ENCODE measurements at regions not wholly inside any gene's neighbourhood (a gene's known extent, or its start where the extent isn't known, plus 50 kb on each side); places are given as distances from the start of the nearest gene placed in this dataset.

DNA sequence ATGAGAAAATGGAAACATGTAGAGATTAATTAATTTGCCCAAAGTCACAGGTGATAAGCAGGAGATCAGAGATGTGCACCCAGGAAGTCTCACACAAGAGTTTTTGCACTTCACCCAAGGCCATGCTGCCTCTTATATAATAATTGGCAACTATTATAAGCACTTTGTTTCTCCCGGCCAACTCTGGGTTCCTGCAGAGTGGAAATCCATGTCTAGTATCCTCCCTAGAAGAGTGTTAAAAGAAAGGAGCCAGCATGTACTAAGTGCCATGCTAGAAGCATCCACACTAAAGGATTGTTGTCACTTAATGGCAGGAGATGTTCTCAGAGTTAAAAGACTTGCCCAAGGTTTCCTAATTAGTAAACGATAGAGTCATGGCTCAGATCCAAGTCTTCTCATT is 470.3 kb downstream of the OMA1 start:
- Histone ChIP-seq H3K9ac (ENCODE audit: low read length) (no peak overlapping the region), H3K79me2 (ENCODE audit: insufficient read depth, low read length) (no peaks in the 10 kb centered on the region), H3K9me3 (ENCODE audit: insufficient read depth, low read length) (no peaks in the 10 kb centered on the region), H3K36me3 (ENCODE audit: low read length) (no peaks in the 10 kb centered on the region), H2AFZ (ENCODE audit: low read depth, low read length, severe bottlenecking) (no peak overlapping the region), H3K4me2 (ENCODE audit: low read depth, low read length, poor library complexity, severe bottlenecking) (no peak overlapping the region), H3K9me2 (replicated peaks; ENCODE audit: insufficient read depth, low read length) (no peaks in the 10 kb centered on the region), H3F3A (ENCODE audit: insufficient read depth) (no peaks in the 10 kb centered on the region), H4K20me1 (ENCODE audit: low read depth, low read length) (no peaks in the 10 kb centered on the region), H3K27ac (ENCODE audit: low read depth, low read length) (no peak overlapping the region), H3K4me3 (ENCODE audit: insufficient read depth, low read length, poor library complexity, severe bottlenecking) (no peak overlapping the region), H3K27me3 (ENCODE audit: low read length) (no peaks in the 10 kb centered on the region)
- no peak for TF ChIP-seq EZH2phosphoT487 (conservative IDR thresholded peaks at IDR 0.05; ENCODE audit: low read length)
- TF ChIP-seq CTCF (IDR thresholded peaks at IDR 0.05; ENCODE audit: insufficient read depth, low read length, poor library complexity, severe bottlenecking), result no peak

DNA sequence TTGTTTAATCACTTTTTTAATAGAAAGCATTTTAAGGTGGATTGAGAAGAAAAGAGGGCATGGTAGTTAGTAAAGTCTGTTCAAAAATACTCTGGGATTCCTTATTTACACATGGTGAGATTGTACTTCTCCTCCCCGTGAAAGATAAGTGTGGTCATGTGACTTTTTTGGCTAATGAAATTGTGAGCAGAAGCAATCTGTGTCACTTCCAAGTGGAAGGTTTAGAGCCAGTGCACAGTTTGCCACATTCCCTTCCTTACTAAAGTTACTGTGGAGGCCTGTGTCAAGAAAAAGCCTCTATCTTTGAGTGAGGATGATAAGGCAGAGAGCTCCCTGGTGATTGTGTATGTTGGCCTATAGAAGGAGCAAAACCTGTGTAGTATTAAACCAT is 471.3 kb downstream of the OMA1 start:
- TF ChIP-seq CTCF (IDR thresholded peaks at IDR 0.05; ENCODE audit: insufficient read depth, low read length, poor library complexity, severe bottlenecking) (no peak), EZH2phosphoT487 (conservative IDR thresholded peaks at IDR 0.05; ENCODE audit: low read length) (no peak)

DNA sequence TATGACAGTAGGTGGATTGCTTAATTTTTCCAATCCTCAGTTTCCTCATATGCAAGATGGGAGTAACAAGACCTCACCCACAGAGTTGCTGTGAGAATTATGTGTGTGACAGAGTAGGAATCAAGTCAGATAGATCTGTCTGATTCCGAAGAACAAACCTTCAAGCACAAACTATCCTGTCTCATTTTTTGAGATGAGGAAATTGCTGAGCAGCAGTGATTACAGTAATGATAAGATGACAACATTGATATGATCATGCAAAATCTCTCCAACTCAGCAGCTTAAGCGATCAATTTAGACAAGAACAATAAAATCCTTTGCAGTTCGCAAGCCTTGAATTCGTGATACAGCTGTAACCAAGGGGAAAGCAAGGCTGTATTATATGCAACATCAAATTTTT is 474.1 kb downstream of the OMA1 start:
- Histone ChIP-seq H3K9me3 (ENCODE audit: insufficient read depth, low read length) (no peaks in the 10 kb centered on the region), H3K9ac (ENCODE audit: low read length) (no peak overlapping the region), H4K20me1 (ENCODE audit: low read depth, low read length) (no peaks in the 10 kb centered on the region), H2AFZ (ENCODE audit: low read depth, low read length, severe bottlenecking) (no peak overlapping the region), H3K4me2 (ENCODE audit: low read depth, low read length, poor library complexity, severe bottlenecking) (no peak overlapping the region), H3K79me2 (ENCODE audit: insufficient read depth, low read length) (no peaks in the 10 kb centered on the region), H3K27me3 (ENCODE audit: low read length) (no peaks in the 10 kb centered on the region), H3K9me2 (replicated peaks; ENCODE audit: insufficient read depth, low read length) (no peaks in the 10 kb centered on the region), H3K27ac (ENCODE audit: low read depth, low read length) (no peak overlapping the region), H3F3A (ENCODE audit: insufficient read depth) (no peaks in the 10 kb centered on the region), H3K4me3 (ENCODE audit: insufficient read depth, low read length, poor library complexity, severe bottlenecking) (no peak overlapping the region), H3K36me3 (ENCODE audit: low read length) (no peaks in the 10 kb centered on the region)
- TF ChIP-seq EZH2phosphoT487 (conservative IDR thresholded peaks at IDR 0.05; ENCODE audit: low read length), result no peak
- no peak for TF ChIP-seq CTCF (IDR thresholded peaks at IDR 0.05; ENCODE audit: insufficient read depth, low read length, poor library complexity, severe bottlenecking)

More for the DNA sequence above, 471.3 kb downstream of the OMA1 start:
- Histone ChIP-seq H3K9ac (ENCODE audit: low read length) (no peak overlapping the region), H3K79me2 (ENCODE audit: insufficient read depth, low read length) (no peaks in the 10 kb centered on the region), H3K4me3 (ENCODE audit: insufficient read depth, low read length, poor library complexity, severe bottlenecking) (no peak overlapping the region), H3K27ac (ENCODE audit: low read depth, low read length) (no peak overlapping the region), H3K9me2 (replicated peaks; ENCODE audit: insufficient read depth, low read length) (no peaks in the 10 kb centered on the region), H3K27me3 (ENCODE audit: low read length) (no peaks in the 10 kb centered on the region), H3K4me2 (ENCODE audit: low read depth, low read length, poor library complexity, severe bottlenecking) (no peak overlapping the region), H2AFZ (ENCODE audit: low read depth, low read length, severe bottlenecking) (no peak overlapping the region), H3K36me3 (ENCODE audit: low read length) (no peaks in the 10 kb centered on the region), H3K9me3 (ENCODE audit: insufficient read depth, low read length) (no peaks in the 10 kb centered on the region), H4K20me1 (ENCODE audit: low read depth, low read length) (no peaks in the 10 kb centered on the region), H3F3A (ENCODE audit: insufficient read depth) (no peaks in the 10 kb centered on the region)

DNA sequence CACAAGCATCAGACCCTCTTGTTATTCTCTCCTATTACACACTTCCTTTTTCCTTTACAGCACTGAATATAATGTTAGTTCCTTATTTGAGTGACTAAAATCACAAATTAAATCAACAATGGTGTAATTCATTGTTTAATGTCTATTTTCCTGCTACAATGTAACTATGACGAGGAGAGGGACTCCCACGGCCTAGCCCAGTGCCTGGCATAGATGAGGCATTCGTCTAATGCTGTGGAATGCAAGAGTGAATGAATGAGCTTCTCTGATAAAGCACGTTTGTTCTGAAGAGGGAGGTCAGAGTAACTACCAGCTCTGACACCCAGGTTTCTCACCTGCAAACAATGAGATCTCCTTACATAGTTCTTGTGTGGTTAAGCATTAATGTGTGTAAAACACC is 479.4 kb downstream of the OMA1 start:
- Histone ChIP-seq H3K4me3 (ENCODE audit: insufficient read depth, low read length, poor library complexity, severe bottlenecking) (no peak overlapping the region), H4K20me1 (ENCODE audit: low read depth, low read length) (no peaks in the 10 kb centered on the region), H3K27ac (ENCODE audit: low read depth, low read length) (no peak overlapping the region), H3K9me3 (ENCODE audit: insufficient read depth, low read length) (no peaks in the 10 kb centered on the region), H3K36me3 (ENCODE audit: low read length) (no peaks in the 10 kb centered on the region), H3K27me3 (ENCODE audit: low read length) (no peaks in the 10 kb centered on the region), H3K9ac (ENCODE audit: low read length) (no peak overlapping the region), H3K79me2 (ENCODE audit: insufficient read depth, low read length) (no peaks in the 10 kb centered on the region), H2AFZ (ENCODE audit: low read depth, low read length, severe bottlenecking) (no peak overlapping the region), H3F3A (ENCODE audit: insufficient read depth) (no peaks in the 10 kb centered on the region), H3K9me2 (replicated peaks; ENCODE audit: insufficient read depth, low read length) (no peaks in the 10 kb centered on the region), H3K4me2 (ENCODE audit: low read depth, low read length, poor library complexity, severe bottlenecking) (no peak overlapping the region)
- TF ChIP-seq CTCF (IDR thresholded peaks at IDR 0.05; ENCODE audit: insufficient read depth, low read length, poor library complexity, severe bottlenecking) (no peak), EZH2phosphoT487 (conservative IDR thresholded peaks at IDR 0.05; ENCODE audit: low read length) (no peak)
